IMR-90 (cell line): ENCODE measurements at regions not wholly inside any gene's neighbourhood (a gene's known extent, or its start where the extent isn't known, plus 50 kb on each side); places are given as distances from the start of the nearest gene placed in this dataset.

Source experiments
- ATAC-seq: fragments of 200-7000 bp; cut with Tn5 transposase; 2 replicates; pipeline ENCODE4 v1.9.1; 2020; ENCODE audit warnings: low read depth, mild to moderate bottlenecking, moderate library complexity
- BruUV-seq: library from RNA; stranded (reverse); fragments of 400-500 nt; replicated peaks from 2 replicates; lab custom pipeline; 2021; lab: Mats Ljungman, UMichigan
- CTCF ChIA-PET: fragments of 300-600 bp; formaldehyde crosslinking; extraction: SDS; loops from one replicate; lab custom pipeline; 2021; ENCODE audit warnings: antibody characterized with exemption; lab: Yijun Ruan, JAX
- POLR2A ChIA-PET: fragments of 300-600 bp; sonication (Branson Sonifier 250); formaldehyde crosslinking; loops from one replicate; lab custom pipeline; 2022; ENCODE audit warnings: antibody characterized with exemption; ENCODE audit not compliant: unreplicated experiment; lab: Charles Lee
- DNase-seq: peaks from one replicate; pipeline ENCODE4 v3.0.0; 2013
- H2AFZ ChIP-seq: replicated peaks from 2 replicates; pipeline ENCODE3; 2013; ENCODE audit warnings: low read length, mild to moderate bottlenecking; ENCODE audit not compliant: poor library complexity
- H2AK5ac ChIP-seq: 2 replicates; pipeline ENCODE4 v1.6.1; 2013; ENCODE audit warnings: low read depth, low read length, inconsistent platforms
- H2AK9ac ChIP-seq: replicated peaks from 2 replicates; pipeline ENCODE3; 2013; ENCODE audit warnings: mild to moderate bottlenecking, low read depth, low read length, moderate library complexity; ENCODE audit not compliant: poor library complexity
- H2BK120ac ChIP-seq: 2 replicates; pipeline ENCODE4 v1.6.1; 2013; ENCODE audit warnings: low read depth, low read length, inconsistent platforms
- H2BK15ac ChIP-seq: 3 replicates; pipeline ENCODE4 v1.6.1; 2013; ENCODE audit warnings: low read depth, low read length, inconsistent platforms
- H2BK20ac ChIP-seq: 2 replicates; pipeline ENCODE4 v1.6.1; 2013; ENCODE audit warnings: low read depth, mild to moderate bottlenecking, inconsistent platforms, low read length, moderate library complexity
- H2BK5ac ChIP-seq: 2 replicates; pipeline ENCODE4 v1.6.1; 2013; ENCODE audit warnings: mild to moderate bottlenecking, low read depth, low read length, inconsistent platforms; ENCODE audit not compliant: poor library complexity, severe bottlenecking
- H3K14ac ChIP-seq: replicated peaks from 2 replicates; pipeline ENCODE4 v1.6.1; 2013; ENCODE audit warnings: low read depth, low read length, inconsistent platforms
- H3K18ac ChIP-seq: 2 replicates; pipeline ENCODE4 v1.6.1; 2013; ENCODE audit warnings: low read depth, low read length, control low read depth
- H3K23ac ChIP-seq: 2 replicates; pipeline ENCODE4 v1.6.1; 2013; ENCODE audit warnings: low read depth, low read length, inconsistent platforms
- H3K27ac ChIP-seq: 2 replicates; pipeline ENCODE4 v1.5.1; 2013; ENCODE audit warnings: mild to moderate bottlenecking, control low read depth, low read length; ENCODE audit not compliant: insufficient read depth
- H3K27me3 ChIP-seq: 2 replicates; pipeline ENCODE4 v1.6.1; 2013; ENCODE audit warnings: low read length; ENCODE audit not compliant: control insufficient read depth, insufficient read depth
- H3K36me3 ChIP-seq: 2 replicates; pipeline ENCODE4 v1.6.1; 2013; ENCODE audit warnings: low read length, mixed read lengths; ENCODE audit not compliant: control insufficient read depth, insufficient read depth
- H3K4ac ChIP-seq: 2 replicates; pipeline ENCODE4 v1.6.1; 2013; ENCODE audit warnings: low read depth, low read length, inconsistent platforms
- H3K4me1 ChIP-seq: 2 replicates; pipeline ENCODE4 v1.6.1; 2013; ENCODE audit warnings: low read length, mixed read lengths; ENCODE audit not compliant: control insufficient read depth, insufficient read depth
- H3K4me2 ChIP-seq: 2 replicates; pipeline ENCODE4 v1.6.1; 2013; ENCODE audit warnings: low read depth, mild to moderate bottlenecking, control low read depth, low read length, moderate library complexity
- H3K4me3 ChIP-seq: 2 replicates; pipeline ENCODE4 v1.5.1; 2013; ENCODE audit warnings: low read depth, mild to moderate bottlenecking, control low read depth, low read length, moderate library complexity; ENCODE audit not compliant: insufficient read depth
- H3K56ac ChIP-seq: 2 replicates; pipeline ENCODE4 v1.6.1; 2013; ENCODE audit warnings: low read length, inconsistent platforms; ENCODE audit not compliant: insufficient read depth; ENCODE audit errors: extremely low read depth
- H3K79me1 ChIP-seq, 2 experiments: 2 replicates each; pipeline ENCODE4 v1.6.1; 2013; ENCODE audit warnings: low read length in 2 of 2, inconsistent platforms in 1 of 2, low read depth in 1 of 2
- H3K9ac ChIP-seq: 2 replicates; pipeline ENCODE4 v1.6.1; 2013; ENCODE audit warnings: low read depth, low read length, control low read depth
- H3K9me1 ChIP-seq: 2 replicates; pipeline ENCODE4 v1.6.1; 2013; ENCODE audit warnings: low read length, inconsistent platforms; ENCODE audit not compliant: insufficient read depth
- H3K9me3 ChIP-seq: 2 replicates; pipeline ENCODE4 v1.6.1; 2013; ENCODE audit warnings: low read length; ENCODE audit not compliant: control insufficient read depth, insufficient read depth
- H4K20me1 ChIP-seq: 2 replicates; pipeline ENCODE4 v1.6.1; 2013; ENCODE audit warnings: low read length, inconsistent platforms; ENCODE audit not compliant: insufficient read depth
- H4K5ac ChIP-seq: 2 replicates; pipeline ENCODE4 v1.6.1; 2013; ENCODE audit warnings: mild to moderate bottlenecking, low read depth, low read length, control low read depth
- H4K8ac ChIP-seq, 2 experiments: 2 replicates each; pipeline ENCODE4 v1.6.1; 2013; ENCODE audit warnings: low read depth in 2 of 2, low read length in 2 of 2, control low read depth in 1 of 2, inconsistent platforms in 1 of 2
- H4K91ac ChIP-seq: 2 replicates; pipeline ENCODE4 v1.6.1; 2013; ENCODE audit warnings: low read depth, low read length, inconsistent platforms; ENCODE audit not compliant: insufficient read depth
- FOS ChIP-seq: fragments of 150-350 bp; IDR thresholded peaks from 2 replicates; pipeline ENCODE4 v1.6.1; 2016; ENCODE audit warnings: low read depth, low read length
- WGBS, 2 experiments: methylation state at CpG; one replicate each; pipeline versions ENCODE4 v1.1.5 to v1.1.7; 2013; ENCODE audit warnings: missing lambda C conversion rate in 2 of 2; ENCODE audit not compliant: insufficient read length in 1 of 2; ENCODE audit errors: extremely low coverage in 2 of 2; 5-methylcytosine and 5-hydroxymethylcytosine counted together
- dilution Hi-C: fragments of 300-500 bp; cut with HindIII; formaldehyde crosslinking; loops from one replicate; pipeline ENCODE4 v1.14.3; 2018; ENCODE audit warnings: low sequenced_read_pairs; ENCODE audit not compliant: unreplicated experiment
- in situ Hi-C: fragments of 300-500 bp; cut with MboI; formaldehyde crosslinking; loops from 3 replicates; pipeline ENCODE4 v1.14.3; 2019; ENCODE audit warnings: low sequenced_read_pairs, inconsistent platforms, mixed read lengths
- intact Hi-C: fragments of 100-400 bp; cut with micrococcal nuclease; formaldehyde crosslinking; loops from 2 replicates; pipeline ENCODE4 v1.10.0; 2022
- TF ChIP-seq, protein P1 (sequence below): conservative IDR thresholded peaks from 2 replicates; pipeline ENCODE4 v1.5.1; 2012; ENCODE audit warnings: mild to moderate bottlenecking, low read depth, low read length, improper control_type of control experiment

DNA sequence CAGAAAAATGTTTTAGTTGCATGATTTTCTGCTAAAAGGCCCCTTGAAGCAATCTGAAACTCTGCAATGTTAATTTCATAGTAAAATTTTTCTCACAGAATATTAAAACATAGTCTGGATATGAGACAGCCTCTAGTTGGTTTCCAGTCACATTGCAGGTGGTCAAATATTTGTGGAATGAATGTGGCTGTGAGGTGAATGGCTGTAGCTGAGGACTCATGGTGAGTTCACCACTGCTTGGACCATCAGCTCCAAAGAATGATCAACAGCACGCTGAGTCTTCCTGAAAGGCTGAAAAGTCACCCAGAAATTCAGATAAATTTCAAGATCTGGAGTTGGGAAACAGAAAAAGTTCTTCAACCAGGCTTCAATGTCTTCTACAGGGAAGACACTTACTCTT lies 79.8 kb downstream of the MAT2B start:
- dilution Hi-C loops, result no loop called here

More for the DNA sequence above, 79.8 kb downstream of the MAT2B start:
- H3K4ac ChIP-seq, result peak overlapping the region; percentile 82; the same call in 1 of the 2 replicates
- CTCF ChIA-PET, result interaction anchor here (0.6 kb wide), 1 partner anchor 751 kb away, joined by 3 read pairs; no protein-coding TSS in a partner anchor
- DNase-seq (peak; percentile 95), ATAC-seq (peak; percentile 94)
- peak overlapping the region; percentile 84 to 93 for H4K8ac ChIP-seq
- no peak overlapping the region; the same call in 1 of the 2 replicates for H3K4me2 ChIP-seq
- H2BK20ac ChIP-seq, result peak overlapping the region; percentile 95
- H3K36me3 ChIP-seq, result no peaks in the 10 kb centered on the region
- H3K9ac ChIP-seq, result no peak overlapping the region; the same call in 1 of the 2 replicates
- in situ Hi-C loops (no loop called here), intact Hi-C loops (no loop called here)
- no CpG with 5 or more reads among the region's 1 CpG for whole genome bisulfite sequencing, 2 experiments
- H2AK5ac ChIP-seq, result no peak overlapping the region; the same call in 1 of the 2 replicates
- peak overlapping the region; percentile 79; the same call in 1 of the 2 replicates for H3K14ac ChIP-seq
- no peak overlapping the region for H3K4me3 ChIP-seq
- no peaks in the 10 kb centered on the region for H3K79me1 ChIP-seq
- no peak overlapping the region for H3K23ac ChIP-seq
- H3K18ac ChIP-seq, result peak overlapping the region; percentile 80; the same call in 1 of the 2 replicates
- no peak overlapping the region for H2AFZ ChIP-seq
- POLR2A ChIA-PET, result no interaction called here
- peak overlapping the region; percentile 37; the same call in 1 of the 2 replicates for H3K27ac ChIP-seq
- peaks cover 9% of the 10 kb centered on the region; the same call in 1 of the 2 replicates for H3K4me1 ChIP-seq
- H2BK120ac ChIP-seq, result peak overlapping the region; percentile 95
- peak overlapping the region; percentile 59; the same call in 1 of the 2 replicates for H3K56ac ChIP-seq
- no peaks in the 10 kb centered on the region for H3K27me3 ChIP-seq
- peak overlapping the region; percentile 97 for H2BK5ac ChIP-seq
- no peaks in the 10 kb centered on the region for H3K9me1 ChIP-seq
- no peaks in the 10 kb centered on the region for H4K20me1 ChIP-seq
- TF ChIP-seq, protein P1, sequence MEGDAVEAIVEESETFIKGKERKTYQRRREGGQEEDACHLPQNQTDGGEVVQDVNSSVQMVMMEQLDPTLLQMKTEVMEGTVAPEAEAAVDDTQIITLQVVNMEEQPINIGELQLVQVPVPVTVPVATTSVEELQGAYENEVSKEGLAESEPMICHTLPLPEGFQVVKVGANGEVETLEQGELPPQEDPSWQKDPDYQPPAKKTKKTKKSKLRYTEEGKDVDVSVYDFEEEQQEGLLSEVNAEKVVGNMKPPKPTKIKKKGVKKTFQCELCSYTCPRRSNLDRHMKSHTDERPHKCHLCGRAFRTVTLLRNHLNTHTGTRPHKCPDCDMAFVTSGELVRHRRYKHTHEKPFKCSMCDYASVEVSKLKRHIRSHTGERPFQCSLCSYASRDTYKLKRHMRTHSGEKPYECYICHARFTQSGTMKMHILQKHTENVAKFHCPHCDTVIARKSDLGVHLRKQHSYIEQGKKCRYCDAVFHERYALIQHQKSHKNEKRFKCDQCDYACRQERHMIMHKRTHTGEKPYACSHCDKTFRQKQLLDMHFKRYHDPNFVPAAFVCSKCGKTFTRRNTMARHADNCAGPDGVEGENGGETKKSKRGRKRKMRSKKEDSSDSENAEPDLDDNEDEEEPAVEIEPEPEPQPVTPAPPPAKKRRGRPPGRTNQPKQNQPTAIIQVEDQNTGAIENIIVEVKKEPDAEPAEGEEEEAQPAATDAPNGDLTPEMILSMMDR, result no peak
- TF ChIP-seq FOS, result peak; percentile 55; the same call in 1 of the 2 replicates
- peak overlapping the region; percentile 58; the same call in 1 of the 2 replicates for H4K91ac ChIP-seq
- peak overlapping the region; percentile 39; the same call in 1 of the 3 replicates for H2BK15ac ChIP-seq
- H2AK9ac ChIP-seq, result no peak overlapping the region
- peak overlapping the region; percentile 78; the same call in 1 of the 2 replicates for H4K5ac ChIP-seq
- BruUV-seq, result no TSS peak
- H3K9me3 ChIP-seq, result no peaks in the 10 kb centered on the region
